Astrocyte (in vitro differentiated cells and primary cell): ENCODE measurements at regions not wholly inside any gene's neighbourhood (a gene's known extent, or its start where the extent isn't known, plus 50 kb on each side); places are given as distances from the start of the nearest gene placed in this dataset.

Experiments
- DNase-seq: peaks from one replicate; pipeline ENCODE4 v3.0.0-alpha.2; 2010; ENCODE audit warnings: low read depth
- FAIRE-seq: peaks from 2 replicates; lab custom pipeline; 2011; peaks lifted over from hg19 to GRCh38; lab: Jason Lieb, UNC
- H2AFZ ChIP-seq: 2 replicates; pipeline ENCODE4 v1.6.0; 2012; ENCODE audit warnings: low read depth, low read length, inconsistent platforms
- H3K27ac ChIP-seq: 2 replicates; pipeline ENCODE4 v1.5.1; 2011; ENCODE audit warnings: low read depth, low read length, inconsistent platforms
- H3K27me3 ChIP-seq: 2 replicates; pipeline ENCODE4 v1.6.0; 2011; ENCODE audit warnings: low read length, inconsistent platforms; ENCODE audit not compliant: insufficient read depth
- H3K36me3 ChIP-seq: 2 replicates; pipeline ENCODE4 v1.5.1; 2011; ENCODE audit warnings: low read length, inconsistent platforms; ENCODE audit not compliant: insufficient read depth
- H3K4me1 ChIP-seq: 2 replicates; pipeline ENCODE4 v1.5.1; 2011; ENCODE audit warnings: low read length, inconsistent platforms; ENCODE audit not compliant: insufficient read depth
- H3K4me2 ChIP-seq: 2 replicates; pipeline ENCODE4 v1.6.0; 2012; ENCODE audit warnings: low read length, inconsistent platforms
- H3K4me3 ChIP-seq: 2 replicates; pipeline ENCODE4 v1.5.1; 2011; ENCODE audit warnings: low read depth, mild to moderate bottlenecking, low read length, inconsistent platforms; ENCODE audit not compliant: insufficient read depth
- H3K79me2 ChIP-seq: 2 replicates; pipeline ENCODE4 v1.6.0; 2012; ENCODE audit warnings: mild to moderate bottlenecking, low read length, inconsistent platforms; ENCODE audit not compliant: insufficient read depth
- H3K9ac ChIP-seq: 2 replicates; pipeline ENCODE4 v1.6.0; 2012; ENCODE audit warnings: mild to moderate bottlenecking, low read length, inconsistent platforms
- H3K9me3 ChIP-seq: 2 replicates; pipeline ENCODE4 v1.5.1; 2012; ENCODE audit warnings: low read depth, mild to moderate bottlenecking, low read length, inconsistent platforms; ENCODE audit not compliant: insufficient read depth
- H4K20me1 ChIP-seq: 2 replicates; pipeline ENCODE4 v1.6.0; 2012; ENCODE audit warnings: low read length, inconsistent platforms; ENCODE audit not compliant: insufficient read depth
- H3K27ac Mint-ChIP-seq: one replicate; pipeline ENCODE4 v1.8.0; 2021; ENCODE audit warnings: mild to moderate bottlenecking, mixed read lengths; ENCODE audit not compliant: unreplicated experiment
- H3K27me3 Mint-ChIP-seq: one replicate; pipeline ENCODE4 v1.8.0; 2021; ENCODE audit warnings: low read depth, mixed read lengths; ENCODE audit not compliant: unreplicated experiment
- H3K36me3 Mint-ChIP-seq: one replicate; pipeline ENCODE4 v1.8.0; 2021; ENCODE audit warnings: low read depth, mixed read lengths; ENCODE audit not compliant: unreplicated experiment
- H3K4me1 Mint-ChIP-seq: one replicate; pipeline ENCODE4 v1.8.0; 2021; ENCODE audit warnings: low read depth, mixed read lengths; ENCODE audit not compliant: unreplicated experiment
- H3K4me3 Mint-ChIP-seq: one replicate; pipeline ENCODE4 v1.8.0; 2021; ENCODE audit warnings: mild to moderate bottlenecking, moderate library complexity, mixed read lengths; ENCODE audit not compliant: unreplicated experiment
- H3K9me3 Mint-ChIP-seq: one replicate; pipeline ENCODE4 v1.8.0; 2021; ENCODE audit warnings: mild to moderate bottlenecking, mixed read lengths; ENCODE audit not compliant: unreplicated experiment
- EZH2 ChIP-seq: IDR thresholded peaks from 2 replicates; pipeline ENCODE4 v1.6.1; 2012; ENCODE audit warnings: mild to moderate bottlenecking, low read length, inconsistent platforms; ENCODE audit not compliant: insufficient read depth
- TF ChIP-seq, protein P1 (sequence below): IDR thresholded peaks from 2 replicates; pipeline ENCODE4 v1.5.1; 2011; ENCODE audit warnings: low read depth, mild to moderate bottlenecking, inconsistent platforms, low read length, moderate library complexity; ENCODE audit not compliant: insufficient read depth

DNA sequence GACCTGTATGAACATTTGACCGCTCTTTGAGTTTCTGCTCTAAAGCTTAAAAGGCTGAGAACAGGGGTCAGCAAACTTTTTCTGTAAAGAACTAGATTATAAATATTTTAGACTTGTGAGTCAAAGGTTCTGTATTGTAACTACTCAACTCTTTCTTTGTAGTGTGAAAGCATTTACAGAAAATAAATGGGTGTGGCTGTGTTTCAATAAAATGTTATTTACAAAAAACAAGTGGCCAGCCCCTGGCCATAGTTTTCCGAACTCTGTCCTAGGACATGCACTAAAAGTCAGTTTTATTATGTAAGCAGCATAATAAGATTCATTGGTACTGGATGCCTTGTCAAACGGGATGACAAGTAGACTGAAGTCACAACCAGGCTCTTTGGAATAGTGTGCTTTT is 434.9 kb downstream of the ZEB2 start:
- H3K9me3 Mint-ChIP-seq = no peaks in the 10 kb centered on the region
- H3K9ac ChIP-seq = peak overlapping the region; percentile 16
- peaks cover 32% of the 10 kb centered on the region for H3K4me1 ChIP-seq
- no peak for FAIRE-seq
- no peaks in the 10 kb centered on the region for H3K36me3 ChIP-seq
- peaks cover 35% of the 10 kb centered on the region for H3K4me1 Mint-ChIP-seq
- peak overlapping the region; percentile 50 for H3K27ac Mint-ChIP-seq
- no peaks in the 10 kb centered on the region for H3K79me2 ChIP-seq
- peak overlapping the region; percentile 93 for H3K27ac ChIP-seq
- no peaks in the 10 kb centered on the region for H4K20me1 ChIP-seq
- no peak overlapping the region for H2AFZ ChIP-seq
- no peak for TF ChIP-seq EZH2
- TF ChIP-seq, protein P1, sequence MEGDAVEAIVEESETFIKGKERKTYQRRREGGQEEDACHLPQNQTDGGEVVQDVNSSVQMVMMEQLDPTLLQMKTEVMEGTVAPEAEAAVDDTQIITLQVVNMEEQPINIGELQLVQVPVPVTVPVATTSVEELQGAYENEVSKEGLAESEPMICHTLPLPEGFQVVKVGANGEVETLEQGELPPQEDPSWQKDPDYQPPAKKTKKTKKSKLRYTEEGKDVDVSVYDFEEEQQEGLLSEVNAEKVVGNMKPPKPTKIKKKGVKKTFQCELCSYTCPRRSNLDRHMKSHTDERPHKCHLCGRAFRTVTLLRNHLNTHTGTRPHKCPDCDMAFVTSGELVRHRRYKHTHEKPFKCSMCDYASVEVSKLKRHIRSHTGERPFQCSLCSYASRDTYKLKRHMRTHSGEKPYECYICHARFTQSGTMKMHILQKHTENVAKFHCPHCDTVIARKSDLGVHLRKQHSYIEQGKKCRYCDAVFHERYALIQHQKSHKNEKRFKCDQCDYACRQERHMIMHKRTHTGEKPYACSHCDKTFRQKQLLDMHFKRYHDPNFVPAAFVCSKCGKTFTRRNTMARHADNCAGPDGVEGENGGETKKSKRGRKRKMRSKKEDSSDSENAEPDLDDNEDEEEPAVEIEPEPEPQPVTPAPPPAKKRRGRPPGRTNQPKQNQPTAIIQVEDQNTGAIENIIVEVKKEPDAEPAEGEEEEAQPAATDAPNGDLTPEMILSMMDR = no peak
- no peaks in the 10 kb centered on the region for H3K27me3 Mint-ChIP-seq
- H3K27me3 ChIP-seq = no peaks in the 10 kb centered on the region
- no peak for DNase-seq
- H3K4me2 ChIP-seq = peak overlapping the region; percentile 57
- H3K36me3 Mint-ChIP-seq = no peaks in the 10 kb centered on the region
- no peak overlapping the region for H3K4me3 Mint-ChIP-seq
- no peaks in the 10 kb centered on the region for H3K9me3 ChIP-seq
- no peak overlapping the region for H3K4me3 ChIP-seq

DNA sequence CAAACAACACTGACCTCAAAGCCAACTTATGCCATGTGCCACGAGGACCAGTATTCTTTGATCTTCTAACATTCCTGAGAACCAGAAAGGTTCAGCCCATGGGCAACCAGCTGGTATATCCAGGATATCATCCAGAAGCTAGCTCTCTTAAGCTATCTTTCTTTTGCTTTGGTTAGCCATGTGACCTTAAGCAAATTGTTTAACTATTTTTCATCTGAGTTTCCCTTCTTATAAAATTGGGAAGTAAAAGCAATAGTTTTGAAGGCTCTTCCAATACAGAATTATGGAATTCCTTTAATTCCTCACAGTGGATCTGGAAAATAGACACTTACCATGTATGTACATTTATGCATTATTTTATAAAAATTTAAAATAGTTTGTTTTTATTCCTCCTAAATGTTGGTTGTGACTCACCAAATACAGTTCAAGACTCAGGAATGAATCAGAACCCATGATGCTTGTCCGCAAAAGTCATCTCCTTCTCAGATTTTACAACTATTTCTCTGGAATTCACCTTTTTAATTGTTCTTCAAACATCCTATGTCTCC is 435.7 kb downstream of the ZEB2 start:
- no peaks in the 10 kb centered on the region for H3K9me3 Mint-ChIP-seq
- Histone ChIP-seq H3K27ac (peak overlapping the region; percentile 93), H2AFZ (no peak overlapping the region), H3K79me2 (no peaks in the 10 kb centered on the region), H3K9me3 (no peaks in the 10 kb centered on the region), H3K4me3 (no peak overlapping the region), H3K27me3 (no peaks in the 10 kb centered on the region), H4K20me1 (no peaks in the 10 kb centered on the region), H3K36me3 (no peaks in the 10 kb centered on the region), H3K4me1 (peaks cover 32% of the 10 kb centered on the region), H3K4me2 (peak overlapping the region; percentile 58), H3K9ac (peak overlapping the region; percentile 53)
- no peak overlapping the region for H3K4me3 Mint-ChIP-seq
- H3K27me3 Mint-ChIP-seq = no peaks in the 10 kb centered on the region
- H3K4me1 Mint-ChIP-seq = peaks cover 39% of the 10 kb centered on the region
- TF ChIP-seq EZH2 = no peak
- TF ChIP-seq, protein P1 = no peak
- DNase-seq (peak; percentile 87), FAIRE-seq (peak; percentile 96)
- H3K27ac Mint-ChIP-seq = peak overlapping the region; percentile 90
- no peaks in the 10 kb centered on the region for H3K36me3 Mint-ChIP-seq

DNA sequence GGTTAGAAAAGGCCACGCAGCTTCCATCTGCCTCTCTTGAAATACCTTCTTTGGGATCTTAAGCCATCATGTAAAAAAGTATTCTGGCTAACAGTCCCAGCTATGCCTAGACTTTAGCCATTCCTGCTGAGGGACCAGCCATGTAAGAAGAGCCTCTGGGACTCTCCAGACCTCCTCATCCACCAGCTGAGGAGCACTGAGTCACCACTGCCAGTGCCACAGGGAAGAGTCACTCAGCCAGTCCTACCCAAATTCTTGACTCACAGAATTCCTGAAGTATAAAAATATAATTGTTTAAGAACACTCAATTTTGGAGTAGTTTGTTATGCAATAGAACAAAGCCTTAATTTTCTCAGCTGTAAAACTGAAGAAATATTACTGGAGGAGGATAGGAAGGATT is 436.7 kb downstream of the ZEB2 start:
- FAIRE-seq = no peak
- no peak for TF ChIP-seq EZH2
- TF ChIP-seq, protein P1 = no peak
- Mint-ChIP-seq H3K27ac (peak overlapping the region; percentile 90), H3K27me3 (no peaks in the 10 kb centered on the region), H3K36me3 (no peaks in the 10 kb centered on the region), H3K9me3 (no peaks in the 10 kb centered on the region), H3K4me3 (no peak overlapping the region), H3K4me1 (peaks cover 45% of the 10 kb centered on the region)
- H3K4me1 ChIP-seq = peaks cover 32% of the 10 kb centered on the region
- H3K9me3 ChIP-seq = no peaks in the 10 kb centered on the region
- peak; percentile 80 for DNase-seq
- peak overlapping the region; percentile 53 for H3K9ac ChIP-seq
- H2AFZ ChIP-seq = no peak overlapping the region
- H3K27ac ChIP-seq = peak overlapping the region; percentile 93
- no peaks in the 10 kb centered on the region for H3K79me2 ChIP-seq
- no peak overlapping the region for H3K4me3 ChIP-seq
- H3K36me3 ChIP-seq = no peaks in the 10 kb centered on the region
- peak overlapping the region; percentile 58 for H3K4me2 ChIP-seq
- no peaks in the 10 kb centered on the region for H3K27me3 ChIP-seq
- H4K20me1 ChIP-seq = no peaks in the 10 kb centered on the region
